HG03469 (cell line): ENCODE measurements at regions not wholly inside any gene's neighbourhood (a gene's known extent, or its start where the extent isn't known, plus 50 kb on each side); places are given as distances from the start of the nearest gene placed in this dataset.

Source experiments
- ATAC-seq: cut with Tn5 transposase; IDR thresholded peaks from one replicate; pipeline ENCODE4 v1.9.1; 2021; ENCODE audit warnings: mild to moderate bottlenecking, moderate library complexity, moderate number of reproducible peaks; ENCODE audit not compliant: unreplicated experiment

- no peak for ATAC-seq
These were observed 125.9 kb upstream of the ANKRD55 start for GRCh38 chr5:56358703-56359681.

- no peak for ATAC-seq
These were observed 124.9 kb upstream of the ANKRD55 start for GRCh38 chr5:56358046-56358445.

- ATAC-seq, result no peak
These were observed 124.3 kb upstream of the ANKRD55 start for GRCh38 chr5:56357426-56357825.

GRCh38 chr5:56356836-56357160, 123.7 kb upstream of the ANKRD55 start:
- no peak for ATAC-seq

GRCh38 chr5:56356121-56356835, 123.1 kb upstream of the ANKRD55 start:
- ATAC-seq, result no peak

- no peak for ATAC-seq
These were observed 121.7 kb upstream of the ANKRD55 start for GRCh38 chr5:56354836-56355235.

- ATAC-seq, result no peak
These were observed 119.9 kb upstream of the ANKRD55 start for GRCh38 chr5:56352808-56353590.

- ATAC-seq, result no peak
These were observed 117.6 kb upstream of the ANKRD55 start for GRCh38 chr5:56350597-56351170.

GRCh38 chr5:56350011-56350596, 117.0 kb upstream of the ANKRD55 start:
- no peak for ATAC-seq

GRCh38 chr5:56349461-56349860, 116.3 kb upstream of the ANKRD55 start:
- no peak for ATAC-seq

- ATAC-seq, result no peak
These were observed 113.8 kb upstream of the ANKRD55 start for GRCh38 chr5:56346741-56347535.

GRCh38 chr5:56346044-56346710, 113.0 kb upstream of the ANKRD55 start:
- ATAC-seq, result no peak

- no peak for ATAC-seq
These were observed 112.2 kb upstream of the ANKRD55 start for GRCh38 chr5:56345352-56345751.

GRCh38 chr5:56344594-56344993, 111.5 kb upstream of the ANKRD55 start:
- no peak for ATAC-seq

- ATAC-seq, result no peak
These were observed 110.9 kb upstream of the ANKRD55 start for GRCh38 chr5:56343988-56344387.

GRCh38 chr5:56342616-56343015, 109.5 kb upstream of the ANKRD55 start:
- ATAC-seq, result no peak

GRCh38 chr5:56340196-56340980, 107.3 kb upstream of the ANKRD55 start:
- ATAC-seq, result no peak

GRCh38 chr5:56339732-56340131, 106.6 kb upstream of the ANKRD55 start:
- no peak for ATAC-seq
